ENCODE measurements at regions not wholly inside any gene's neighbourhood (a gene's known extent, or its start where the extent isn't known, plus 50 kb on each side); places are given as distances from the start of the nearest gene placed in this dataset.
A peak's percentile ranks its signal among the peaks of the same experiment; 100 is the strongest.

DNA sequence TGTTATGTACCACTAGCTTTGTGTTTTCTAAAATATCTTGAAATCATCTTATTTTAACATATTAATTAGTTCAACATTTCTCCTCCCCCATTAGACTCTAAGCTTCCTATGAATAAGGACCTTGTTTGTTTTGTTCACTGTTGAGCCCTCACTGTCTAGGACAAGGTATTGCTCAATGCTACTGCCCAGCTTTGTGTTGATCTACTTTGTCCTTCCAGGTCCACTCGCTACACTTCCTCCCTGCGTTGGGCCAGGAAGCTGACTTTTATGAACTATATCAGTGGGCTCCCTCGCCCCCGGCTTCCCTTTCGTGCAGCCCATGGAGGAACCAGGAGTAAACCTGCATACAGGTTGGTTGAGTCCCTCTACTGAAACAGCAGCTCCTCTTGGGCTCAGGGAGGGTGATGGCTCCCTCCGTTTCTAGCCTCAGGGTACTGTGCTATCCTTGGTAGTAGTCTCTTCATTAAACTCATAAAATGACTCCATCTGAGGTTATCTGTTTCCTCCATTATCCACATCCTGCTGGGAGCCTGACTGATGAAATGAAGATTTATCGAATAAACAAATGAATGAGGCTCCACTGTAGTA, 272.5 kb downstream of the CLIC5 start:
- H3K27ac Mint-ChIP-seq = no peak overlapping the region
- H3K27me3 Mint-ChIP-seq = no peaks in the 10 kb centered on the region
- DNase-seq (no peak), ATAC-seq (no peak)
- H3K36me3 Mint-ChIP-seq = peaks cover 3% of the 10 kb centered on the region
- peaks cover 8% of the 10 kb centered on the region for H3K9me3 Mint-ChIP-seq (ENCODE audit: low read depth)
- H3K4me3 Mint-ChIP-seq = no peak overlapping the region
- CTCF ChIA-PET = interaction anchor here (0.7 to 2.1 kb wide), 3 partner anchors 12 to 179 kb away, joined by 3 to 7 read pairs (median 5); no protein-coding TSS in a partner anchor
- peaks cover 30% of the 10 kb centered on the region for H3K4me1 Mint-ChIP-seq

DNA sequence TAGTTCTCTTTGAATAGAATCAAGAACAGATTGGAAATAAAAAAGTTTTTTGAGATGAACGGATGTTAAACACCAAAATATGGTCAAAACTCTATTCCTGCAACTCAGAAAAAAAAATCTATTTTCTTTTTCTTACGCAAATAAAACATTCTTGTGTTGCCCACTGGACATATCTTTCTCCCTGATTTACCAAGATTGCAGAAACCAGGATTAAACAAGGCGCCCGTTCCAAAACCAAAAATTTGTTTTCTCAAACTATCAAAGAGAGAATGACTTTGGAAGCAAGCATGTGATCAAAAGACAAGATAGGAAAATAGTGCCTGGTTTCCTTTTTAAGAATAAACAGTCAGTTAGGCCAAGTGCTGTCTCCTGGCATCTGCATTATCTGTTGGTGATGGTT, 273.1 kb downstream of the CLIC5 start:
- CTCF ChIA-PET = interaction anchor here (0.7 to 2.1 kb wide), 3 partner anchors 13 to 180 kb away, joined by 3 to 7 read pairs (median 5); no protein-coding TSS in a partner anchor
- Mint-ChIP-seq H3K4me1 (peaks cover 35% of the 10 kb centered on the region), H3K36me3 (peaks cover 3% of the 10 kb centered on the region), H3K4me3 (no peak overlapping the region), H3K27me3 (no peaks in the 10 kb centered on the region), H3K9me3 (ENCODE audit: low read depth) (peaks cover 5% of the 10 kb centered on the region), H3K27ac (no peak overlapping the region)
- DNase-seq = no peak
- no peak for ATAC-seq

DNA sequence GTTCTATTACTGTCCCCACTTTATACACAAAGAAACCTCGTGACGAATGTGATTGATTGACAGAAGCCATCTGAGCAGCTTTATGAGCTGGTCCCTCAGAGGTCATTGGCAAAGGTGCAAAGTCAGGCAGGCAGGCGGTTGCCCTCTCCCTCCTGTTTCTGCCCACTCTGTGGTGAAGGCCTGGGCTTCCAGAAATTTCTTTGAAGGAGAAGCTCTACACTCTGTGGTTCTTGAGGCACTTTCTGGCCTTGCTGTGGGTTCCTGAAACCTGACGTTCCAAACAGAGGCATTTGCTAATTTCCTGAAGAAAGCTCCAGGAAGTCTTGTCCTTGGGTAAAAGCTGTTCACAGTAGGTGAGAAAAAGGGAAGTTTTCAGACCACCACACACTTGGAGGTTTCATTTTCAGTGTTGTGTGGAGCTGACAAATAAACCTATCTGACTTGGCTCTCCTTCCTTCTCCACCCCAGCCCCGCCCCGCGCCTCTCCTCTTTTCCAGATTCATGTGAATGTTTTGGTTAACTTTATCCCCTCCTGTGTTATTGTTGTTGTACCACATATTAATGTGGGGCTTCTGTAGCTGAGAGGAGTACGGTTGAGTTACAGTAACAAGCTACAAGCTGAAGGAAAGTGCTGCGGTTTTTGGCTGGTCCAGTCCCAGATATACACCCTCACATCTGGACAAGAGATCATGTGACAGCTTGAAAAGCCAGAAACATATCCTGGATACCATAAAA, 274.1 kb downstream of the CLIC5 start:
- no peak overlapping the region for H3K4me3 Mint-ChIP-seq
- DNase-seq = peak; percentile 50
- peaks cover 2% of the 10 kb centered on the region for H3K36me3 Mint-ChIP-seq
- CTCF ChIA-PET = interaction anchor here (0.8 to 2.1 kb wide), 3 partner anchors 18 to 320 kb away, joined by 3 to 7 read pairs (median 4); no protein-coding TSS in a partner anchor
- peak; percentile 43 for ATAC-seq
- H3K27me3 Mint-ChIP-seq = no peaks in the 10 kb centered on the region
- peak overlapping the region; percentile 77 for H3K27ac Mint-ChIP-seq
- H3K4me1 Mint-ChIP-seq = peaks cover 44% of the 10 kb centered on the region
- H3K9me3 Mint-ChIP-seq (ENCODE audit: low read depth) = no peaks in the 10 kb centered on the region

DNA sequence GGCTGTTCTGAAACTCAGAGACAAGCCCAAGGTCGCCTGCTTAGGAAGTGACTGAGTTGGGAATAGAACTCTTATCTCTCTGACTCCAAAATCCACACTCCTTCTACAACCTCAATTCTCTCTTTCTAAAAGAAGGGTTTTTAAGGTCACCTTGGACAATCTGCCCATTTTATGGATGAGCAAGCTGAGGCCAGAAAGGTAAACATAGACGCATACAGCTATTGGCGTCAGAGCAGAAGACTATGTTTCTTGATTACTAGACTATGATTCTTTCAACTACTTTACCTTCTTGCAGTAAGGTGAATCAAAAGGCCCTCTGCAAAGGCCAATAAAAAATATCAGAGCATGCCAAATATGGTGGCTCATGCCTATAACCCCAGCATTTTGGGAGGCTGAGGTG, 276.6 kb downstream of the CLIC5 start:
- ATAC-seq (no peak), DNase-seq (no peak)
- no peaks in the 10 kb centered on the region for H3K27me3 Mint-ChIP-seq
- no peak overlapping the region for H3K27ac Mint-ChIP-seq
- no peaks in the 10 kb centered on the region for H3K9me3 Mint-ChIP-seq (ENCODE audit: low read depth)
- peaks cover 2% of the 10 kb centered on the region for H3K36me3 Mint-ChIP-seq
- CTCF ChIA-PET = interaction anchor here (0.7 to 1.2 kb wide), 2 partner anchors 184 to 369 kb away, joined by 3 to 4 read pairs; no protein-coding TSS in a partner anchor
- peaks cover 54% of the 10 kb centered on the region for H3K4me1 Mint-ChIP-seq
- H3K4me3 Mint-ChIP-seq = no peak overlapping the region

DNA sequence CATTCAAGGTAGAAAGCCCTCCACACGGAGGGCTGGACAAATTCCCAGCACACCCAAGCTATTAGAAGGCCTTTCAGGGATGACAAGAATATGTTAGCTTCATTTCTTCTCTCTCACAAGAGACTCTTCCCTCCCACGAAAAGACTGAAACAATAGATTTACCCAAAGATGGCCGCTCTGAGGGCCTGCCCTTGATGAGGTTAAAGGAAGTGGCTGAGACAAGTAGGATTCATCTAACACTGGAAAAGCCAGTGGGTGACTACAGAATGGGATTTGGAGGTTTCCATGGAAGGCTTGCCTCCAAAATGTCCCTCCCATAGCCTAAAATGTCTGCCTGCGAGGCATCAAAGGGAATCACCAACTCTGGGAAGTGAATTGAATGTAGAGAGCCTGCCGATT, 277.6 kb downstream of the CLIC5 start:
- peaks cover 54% of the 10 kb centered on the region for H3K4me1 Mint-ChIP-seq
- ATAC-seq (no peak), DNase-seq (no peak)
- H3K27me3 Mint-ChIP-seq = peaks cover 2% of the 10 kb centered on the region
- peaks cover 3% of the 10 kb centered on the region for H3K36me3 Mint-ChIP-seq
- H3K9me3 Mint-ChIP-seq (ENCODE audit: low read depth) = no peaks in the 10 kb centered on the region
- peak overlapping the region; percentile 93 for H3K27ac Mint-ChIP-seq
- H3K4me3 Mint-ChIP-seq = peak overlapping the region; percentile 65
- CTCF ChIA-PET = interaction anchor here (0.8 to 1.2 kb wide), 8 partner anchors 13 to 1263 kb away, joined by 3 to 5 read pairs (median 3); no protein-coding TSS in a partner anchor

DNA sequence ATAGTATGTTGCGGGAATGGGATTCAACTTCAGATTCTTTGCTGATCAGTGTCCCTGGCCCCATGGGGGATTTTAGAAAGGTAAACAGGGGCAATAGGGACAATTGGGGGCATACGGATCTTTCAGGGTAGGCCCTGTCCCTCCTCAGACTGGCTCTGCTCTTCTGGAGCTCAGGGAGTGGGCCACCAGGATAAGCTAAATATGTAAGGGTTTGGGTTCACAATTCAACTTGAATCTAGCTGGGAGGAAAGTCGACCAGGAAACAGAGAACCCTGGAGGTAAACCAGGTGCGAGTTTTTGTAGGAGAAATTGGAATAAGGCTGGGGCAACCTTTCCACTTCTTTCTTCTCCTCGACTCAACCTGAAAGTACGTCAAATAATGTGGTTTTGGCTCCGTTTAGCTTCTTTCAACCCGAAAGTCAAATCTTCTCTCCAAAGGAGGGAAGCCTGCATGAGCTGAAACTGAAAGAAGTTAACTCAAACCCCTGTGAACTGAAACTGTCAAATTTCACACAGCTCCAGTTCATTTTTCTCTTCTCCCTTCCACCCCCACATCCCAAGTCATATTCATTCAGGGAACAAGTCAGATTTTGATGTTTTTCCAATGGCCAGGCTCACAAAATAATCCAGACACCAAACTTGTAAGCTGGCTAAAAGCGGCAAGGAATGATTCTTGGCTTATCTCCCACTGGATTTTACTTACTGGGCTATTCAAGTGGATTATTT, 278.2 kb downstream of the CLIC5 start:
- peaks cover 2% of the 10 kb centered on the region for H3K27me3 Mint-ChIP-seq
- peaks cover 3% of the 10 kb centered on the region for H3K36me3 Mint-ChIP-seq
- H3K4me3 Mint-ChIP-seq = peak overlapping the region; percentile 65
- H3K4me1 Mint-ChIP-seq = peaks cover 52% of the 10 kb centered on the region
- ATAC-seq (peak; percentile 79), DNase-seq (peak; percentile 51)
- H3K27ac Mint-ChIP-seq = peak overlapping the region; percentile 93
- no peaks in the 10 kb centered on the region for H3K9me3 Mint-ChIP-seq (ENCODE audit: low read depth)
- CTCF ChIA-PET = interaction anchor here (0.8 to 1.2 kb wide), 7 partner anchors 12 to 1262 kb away, joined by 3 to 5 read pairs (median 3); no protein-coding TSS in a partner anchor

DNA sequence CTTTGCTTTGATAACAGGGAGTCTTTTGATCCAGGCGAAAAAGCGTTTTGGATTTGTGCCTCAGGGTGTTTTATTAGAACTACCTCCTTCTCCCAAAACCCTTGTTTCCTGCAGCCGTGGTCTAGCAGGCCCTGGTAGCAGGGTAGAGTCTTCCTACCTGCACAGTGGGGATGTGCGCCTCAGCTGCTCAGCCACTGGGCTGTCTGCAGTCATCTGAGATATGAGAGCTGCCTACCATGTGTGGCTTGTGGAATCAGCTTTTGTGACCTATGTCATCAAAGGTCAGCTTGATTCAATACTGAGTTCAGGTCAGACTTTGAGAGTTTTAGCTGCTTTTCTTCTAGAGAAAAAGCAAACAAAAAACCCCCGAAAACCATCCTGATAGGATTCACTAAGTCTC, 279.5 kb downstream of the CLIC5 start:
- ATAC-seq = no peak

DNA sequence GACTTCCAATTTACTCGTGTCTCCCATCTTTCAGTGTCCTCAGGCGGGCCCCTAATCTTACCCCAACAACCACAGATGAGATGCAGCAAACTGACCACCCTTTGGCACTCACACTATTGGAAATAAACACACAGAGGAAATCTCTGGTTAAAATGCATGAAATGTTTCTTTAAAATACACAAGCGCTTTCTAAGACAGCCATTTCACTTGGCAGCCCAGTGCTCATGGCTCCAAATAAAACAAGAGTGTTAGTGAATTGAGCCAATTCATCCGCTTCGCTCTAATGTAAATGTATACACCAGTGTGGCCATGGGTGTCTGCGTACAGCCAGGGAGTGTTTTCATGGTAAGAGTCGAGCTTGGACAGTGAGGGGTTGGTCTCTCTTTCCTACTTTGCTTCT, 282.9 kb downstream of the CLIC5 start:
- CTCF ChIA-PET = no interaction called here
- Mint-ChIP-seq H3K36me3 (peaks cover 3% of the 10 kb centered on the region), H3K27ac (no peak overlapping the region), H3K9me3 (ENCODE audit: low read depth) (no peaks in the 10 kb centered on the region), H3K27me3 (peaks cover 2% of the 10 kb centered on the region), H3K4me1 (peaks cover 22% of the 10 kb centered on the region), H3K4me3 (no peak overlapping the region)
- ATAC-seq (no peak), DNase-seq (no peak)

More for the DNA sequence above, 279.5 kb downstream of the CLIC5 start:
- no peak overlapping the region for H3K4me3 Mint-ChIP-seq
- H3K27ac Mint-ChIP-seq = no peak overlapping the region
- CTCF ChIA-PET = interaction anchor here (1.5 to 1.6 kb wide), 2 partner anchors 17 to 22 kb away, joined by 3 to 5 read pairs; no protein-coding TSS in a partner anchor
- no peaks in the 10 kb centered on the region for H3K9me3 Mint-ChIP-seq (ENCODE audit: low read depth)
- peaks cover 2% of the 10 kb centered on the region for H3K27me3 Mint-ChIP-seq
- DNase-seq = no peak
- peaks cover 40% of the 10 kb centered on the region for H3K4me1 Mint-ChIP-seq
- H3K36me3 Mint-ChIP-seq = peaks cover 3% of the 10 kb centered on the region

DNA sequence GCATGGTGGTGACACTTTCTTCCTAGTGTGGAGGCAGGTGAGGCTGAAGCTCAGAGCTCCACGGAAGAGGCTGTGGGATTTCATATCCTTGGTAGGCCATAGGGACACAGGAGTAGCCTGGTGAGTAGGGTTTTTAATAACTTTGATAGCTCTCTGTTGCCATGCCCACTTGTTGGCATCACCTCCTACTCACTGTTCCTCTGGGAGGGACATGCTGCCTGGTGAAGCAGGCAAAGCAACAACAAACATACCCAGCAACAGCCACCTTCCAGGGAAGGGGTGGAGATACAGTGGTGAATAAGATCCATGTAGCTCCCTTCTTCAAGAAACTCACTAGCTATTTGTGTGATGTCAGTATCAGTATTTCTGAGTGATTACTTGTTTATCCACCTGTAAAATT, 285.4 kb downstream of the CLIC5 start:
- H3K27ac Mint-ChIP-seq = no peak overlapping the region
- DNase-seq = no peak
- peaks cover 2% of the 10 kb centered on the region for H3K4me1 Mint-ChIP-seq
- CTCF ChIA-PET = no interaction called here
- peaks cover 2% of the 10 kb centered on the region for H3K27me3 Mint-ChIP-seq
- peaks cover 2% of the 10 kb centered on the region for H3K36me3 Mint-ChIP-seq
- no peaks in the 10 kb centered on the region for H3K9me3 Mint-ChIP-seq (ENCODE audit: low read depth)
- ATAC-seq = no peak
- no peak overlapping the region for H3K4me3 Mint-ChIP-seq

DNA sequence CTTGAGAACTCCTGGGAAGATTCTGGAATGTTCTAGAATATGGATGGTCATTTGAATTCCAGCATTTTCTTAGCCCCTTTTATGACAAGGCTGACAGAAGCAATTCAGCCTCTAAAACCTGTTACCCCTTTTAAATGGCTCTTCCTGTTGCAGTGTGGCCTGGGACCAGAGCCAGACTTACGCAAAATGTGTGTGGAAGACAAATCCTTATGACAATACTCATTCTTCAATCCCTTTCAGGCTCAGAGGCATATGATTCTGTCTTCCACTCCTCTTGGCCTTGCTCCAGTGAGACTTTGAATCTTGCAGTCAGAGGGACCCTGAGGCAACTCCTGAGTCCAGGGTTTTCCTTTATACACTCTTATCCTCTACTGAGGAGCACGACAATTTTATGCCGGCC, 287.0 kb downstream of the CLIC5 start:
- CTCF ChIA-PET = interaction anchor here (1.2 kb wide), 1 partner anchor 14 kb away, joined by 4 read pairs; no protein-coding TSS in a partner anchor
- no peak for DNase-seq
- Mint-ChIP-seq H3K9me3 (ENCODE audit: low read depth) (no peaks in the 10 kb centered on the region), H3K27ac (no peak overlapping the region), H3K36me3 (peaks cover 2% of the 10 kb centered on the region), H3K4me3 (no peak overlapping the region), H3K4me1 (peaks cover under 1% of the 10 kb centered on the region), H3K27me3 (peaks cover under 1% of the 10 kb centered on the region)
- ATAC-seq = no peak

DNA sequence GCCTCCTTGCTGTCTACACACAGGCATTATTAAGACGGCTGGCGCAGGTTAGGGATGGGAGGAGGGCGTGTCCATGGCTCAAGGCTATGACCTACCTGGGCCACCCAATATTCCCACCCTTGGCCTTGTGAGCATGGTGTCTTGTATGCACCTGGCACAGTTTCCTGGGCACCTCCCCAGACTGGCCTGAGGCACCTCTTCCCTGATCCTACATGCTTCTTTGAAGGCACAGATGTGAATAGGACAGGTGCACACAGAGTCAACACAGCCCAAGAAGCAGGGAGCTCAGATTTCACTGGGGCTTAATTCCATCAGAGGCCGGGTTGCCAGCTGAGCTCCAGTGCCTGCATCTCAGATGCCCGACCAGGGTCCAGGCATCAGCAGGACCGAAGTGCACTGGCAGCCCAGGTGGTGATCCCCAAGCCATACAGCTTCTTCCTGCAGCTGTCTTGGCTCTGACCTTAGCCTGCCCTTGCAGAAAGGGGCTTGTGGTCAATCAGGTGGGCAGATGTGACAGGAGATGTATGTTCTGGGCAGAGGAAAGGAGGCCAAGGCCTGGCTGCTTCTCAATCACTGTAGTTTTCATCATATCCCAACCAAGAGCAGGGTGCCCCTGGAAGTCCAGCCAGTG, 287.7 kb downstream of the CLIC5 start:
- no peaks in the 10 kb centered on the region for H3K9me3 Mint-ChIP-seq (ENCODE audit: low read depth)
- no peak overlapping the region for H3K4me3 Mint-ChIP-seq
- ATAC-seq (no peak), DNase-seq (no peak)
- peaks cover 3% of the 10 kb centered on the region for H3K36me3 Mint-ChIP-seq
- H3K27me3 Mint-ChIP-seq = no peaks in the 10 kb centered on the region
- no peaks in the 10 kb centered on the region for H3K4me1 Mint-ChIP-seq
- CTCF ChIA-PET = no interaction called here
- H3K27ac Mint-ChIP-seq = no peak overlapping the region

DNA sequence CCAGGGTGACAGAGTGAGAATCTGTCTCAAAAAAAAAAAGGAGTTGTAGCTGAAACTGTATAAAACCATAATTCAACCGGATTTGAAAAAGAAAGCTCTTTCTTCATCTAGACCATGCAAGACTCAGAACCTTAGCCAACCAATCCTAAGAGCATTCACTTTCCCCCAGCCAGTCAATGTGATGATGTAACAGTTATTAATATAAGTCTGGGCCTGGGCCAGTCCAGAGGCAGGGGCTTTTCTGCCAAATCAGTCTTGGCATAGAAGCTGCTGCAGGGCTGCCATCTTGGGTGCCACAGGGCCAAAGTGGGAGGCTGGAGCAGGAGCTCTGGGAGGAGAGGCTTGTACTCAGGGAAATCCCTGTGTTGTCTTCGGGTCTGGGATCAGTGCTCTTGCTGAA, 288.4 kb downstream of the CLIC5 start:
- no peaks in the 10 kb centered on the region for H3K4me1 Mint-ChIP-seq
- no peak for ATAC-seq
- H3K27ac Mint-ChIP-seq = no peak overlapping the region
- no peaks in the 10 kb centered on the region for H3K27me3 Mint-ChIP-seq
- CTCF ChIA-PET = interaction anchor here (2.0 kb wide), 1 partner anchor 12 kb away, joined by 6 read pairs; no protein-coding TSS in a partner anchor
- DNase-seq = no peak
- H3K9me3 Mint-ChIP-seq (ENCODE audit: low read depth) = peaks cover 2% of the 10 kb centered on the region
- H3K36me3 Mint-ChIP-seq = peaks cover 5% of the 10 kb centered on the region
- no peak overlapping the region for H3K4me3 Mint-ChIP-seq

DNA sequence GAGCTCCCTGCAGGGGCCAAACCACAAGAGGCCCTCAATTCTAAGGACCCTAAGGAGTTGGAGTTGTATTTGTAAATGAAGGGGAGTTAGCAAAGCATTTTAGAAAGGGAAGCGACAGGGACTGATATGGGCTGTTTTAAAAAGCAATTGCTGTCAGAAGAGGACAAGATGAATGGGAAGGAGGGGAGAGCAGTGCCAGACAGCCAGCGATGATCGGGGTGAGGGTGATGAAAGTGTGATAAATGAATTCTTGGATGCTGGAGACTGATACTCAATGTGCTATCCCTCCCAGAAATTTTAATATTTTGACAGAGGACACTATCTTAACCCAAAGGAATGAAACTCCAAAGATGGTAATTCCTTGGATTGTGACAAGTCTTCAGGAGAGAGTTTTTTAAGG, 289.2 kb downstream of the CLIC5 start:
- Mint-ChIP-seq H3K27me3 (no peaks in the 10 kb centered on the region), H3K4me1 (no peaks in the 10 kb centered on the region), H3K9me3 (ENCODE audit: low read depth) (peaks cover 2% of the 10 kb centered on the region), H3K27ac (no peak overlapping the region), H3K36me3 (peaks cover 5% of the 10 kb centered on the region), H3K4me3 (no peak overlapping the region)
- CTCF ChIA-PET = interaction anchor here (2.0 kb wide), 1 partner anchor 12 kb away, joined by 6 read pairs; no protein-coding TSS in a partner anchor
- DNase-seq (no peak), ATAC-seq (no peak)

Data from activated CD8-positive, alpha-beta memory T cell treated with anti-CD3 and anti-CD28 coated beads, Interleukin-2, amount 10 ng/mL, durations not matched to agents 7 days and 5 days (primary cell).